Central memory CD8-positive, alpha-beta T cell (primary cell): ENCODE measurements at regions not wholly inside any gene's neighbourhood (a gene's known extent, or its start where the extent isn't known, plus 50 kb on each side); places are given as distances from the start of the nearest gene placed in this dataset.

ENCODE experiments used
- ATAC-seq: fragments of 150-1000 bp; cut with Tn5 transposase; replicated peaks from 2 replicates; pipeline ENCODE4 v1.10.0; 2022; ENCODE audit warnings: mild to moderate bottlenecking, moderate FRiP score, moderate number of reproducible peaks; ENCODE audit not compliant: poor library complexity, severe bottlenecking; ENCODE audit errors: extremely low read depth
- DNase-seq, 2 donors: peaks; one replicate each; pipeline ENCODE4 v3.0.0; 2021; ENCODE audit warnings: low spot score in 2 of 2
- H3K27ac Mint-ChIP-seq: one replicate; pipeline ENCODE4 v1.8.0; 2022; ENCODE audit warnings: low read depth, mild to moderate bottlenecking, moderate library complexity, mixed read lengths
- H3K27me3 Mint-ChIP-seq: one replicate; pipeline ENCODE4 v1.8.0; 2022; ENCODE audit warnings: mixed read lengths
- H3K36me3 Mint-ChIP-seq: one replicate; pipeline ENCODE4 v1.8.0; 2022; ENCODE audit warnings: mild to moderate bottlenecking, moderate library complexity, mixed read lengths; ENCODE audit not compliant: insufficient read depth
- H3K4me1 Mint-ChIP-seq: one replicate; pipeline ENCODE4 v1.8.0; 2022; ENCODE audit warnings: mixed read lengths
- H3K4me3 Mint-ChIP-seq: one replicate; pipeline ENCODE4 v1.8.0; 2022; ENCODE audit warnings: mild to moderate bottlenecking, moderate library complexity, mixed read lengths
- H3K9me3 Mint-ChIP-seq: one replicate; pipeline ENCODE4 v1.8.0; 2022; ENCODE audit warnings: mixed read lengths

GRCh38 chr7:115123441-115123840, 201.5 kb downstream of the MDFIC start:
- DNase-seq: no peak
- ATAC-seq: no peak
- Mint-ChIP-seq H3K9me3 (no peaks in the 10 kb centered on the region), H3K27ac (no peak overlapping the region), H3K27me3 (peaks cover 12% of the 10 kb centered on the region), H3K36me3 (no peaks in the 10 kb centered on the region), H3K4me1 (no peaks in the 10 kb centered on the region), H3K4me3 (no peak overlapping the region)

- DNase-seq (no peak), ATAC-seq (no peak)
- H3K4me1 Mint-ChIP-seq: no peaks in the 10 kb centered on the region
- H3K9me3 Mint-ChIP-seq: no peaks in the 10 kb centered on the region
- no peak overlapping the region for H3K4me3 Mint-ChIP-seq
- peaks cover 6% of the 10 kb centered on the region for H3K27me3 Mint-ChIP-seq
- no peak overlapping the region for H3K27ac Mint-ChIP-seq
- no peaks in the 10 kb centered on the region for H3K36me3 Mint-ChIP-seq
Measured at GRCh38 chr7:115122388-115122787, 200.5 kb downstream of the MDFIC start.

GRCh38 chr7:115117748-115118147, 195.9 kb downstream of the MDFIC start:
- ATAC-seq (no peak), DNase-seq (no peak)
- Mint-ChIP-seq H3K4me1 (no peaks in the 10 kb centered on the region), H3K36me3 (no peaks in the 10 kb centered on the region), H3K27ac (no peak overlapping the region), H3K27me3 (peaks cover 10% of the 10 kb centered on the region), H3K9me3 (no peaks in the 10 kb centered on the region), H3K4me3 (no peak overlapping the region)

- no peak for ATAC-seq
- H3K27me3 Mint-ChIP-seq: peaks cover 10% of the 10 kb centered on the region
- H3K27ac Mint-ChIP-seq: no peak overlapping the region
- no peak for DNase-seq
- no peaks in the 10 kb centered on the region for H3K36me3 Mint-ChIP-seq
- H3K4me3 Mint-ChIP-seq: no peak overlapping the region
- no peaks in the 10 kb centered on the region for H3K9me3 Mint-ChIP-seq
- H3K4me1 Mint-ChIP-seq: no peaks in the 10 kb centered on the region
Measured at GRCh38 chr7:115116773-115117715, 195.2 kb downstream of the MDFIC start.

- Mint-ChIP-seq H3K4me3 (no peak overlapping the region), H3K9me3 (no peaks in the 10 kb centered on the region), H3K27ac (no peak overlapping the region)
Measured at GRCh38 chr7:115113776-115114175, 191.9 kb downstream of the MDFIC start.

GRCh38 chr7:115113131-115113530, 191.2 kb downstream of the MDFIC start:
- no peaks in the 10 kb centered on the region for H3K4me1 Mint-ChIP-seq
- H3K9me3 Mint-ChIP-seq: no peaks in the 10 kb centered on the region
- no peak overlapping the region for H3K4me3 Mint-ChIP-seq
- no peak for ATAC-seq
- no peak for DNase-seq
- H3K27me3 Mint-ChIP-seq: peaks cover 10% of the 10 kb centered on the region
- H3K27ac Mint-ChIP-seq: no peak overlapping the region
- H3K36me3 Mint-ChIP-seq: no peaks in the 10 kb centered on the region

More at GRCh38 chr7:115113776-115114175, 191.9 kb downstream of the MDFIC start:
- peaks cover 10% of the 10 kb centered on the region for H3K27me3 Mint-ChIP-seq
- no peaks in the 10 kb centered on the region for H3K36me3 Mint-ChIP-seq
- DNase-seq (no peak), ATAC-seq (no peak)
- H3K4me1 Mint-ChIP-seq: no peaks in the 10 kb centered on the region

GRCh38 chr7:115110523-115110922, 188.6 kb downstream of the MDFIC start:
- no peak for ATAC-seq
- Mint-ChIP-seq H3K4me1 (no peaks in the 10 kb centered on the region), H3K36me3 (no peaks in the 10 kb centered on the region), H3K27me3 (no peaks in the 10 kb centered on the region), H3K9me3 (no peaks in the 10 kb centered on the region), H3K4me3 (no peak overlapping the region), H3K27ac (no peak overlapping the region)
- no peak for DNase-seq

- Mint-ChIP-seq H3K36me3 (no peaks in the 10 kb centered on the region), H3K4me1 (no peaks in the 10 kb centered on the region), H3K27ac (no peak overlapping the region), H3K27me3 (no peaks in the 10 kb centered on the region), H3K4me3 (no peak overlapping the region), H3K9me3 (no peaks in the 10 kb centered on the region)
- DNase-seq (no peak), ATAC-seq (no peak)
Measured at GRCh38 chr7:115106316-115106715, 184.4 kb downstream of the MDFIC start.

- no peak overlapping the region for H3K4me3 Mint-ChIP-seq
- no peaks in the 10 kb centered on the region for H3K36me3 Mint-ChIP-seq
- no peaks in the 10 kb centered on the region for H3K9me3 Mint-ChIP-seq
- ATAC-seq (no peak), DNase-seq (no peak)
- H3K4me1 Mint-ChIP-seq: no peaks in the 10 kb centered on the region
- no peaks in the 10 kb centered on the region for H3K27me3 Mint-ChIP-seq
- H3K27ac Mint-ChIP-seq: no peak overlapping the region
Measured at GRCh38 chr7:115102738-115103137, 180.8 kb downstream of the MDFIC start.

GRCh38 chr7:115101199-115101598, 179.3 kb downstream of the MDFIC start:
- no peak overlapping the region for H3K27ac Mint-ChIP-seq
- H3K36me3 Mint-ChIP-seq: no peaks in the 10 kb centered on the region
- no peaks in the 10 kb centered on the region for H3K9me3 Mint-ChIP-seq
- no peak overlapping the region for H3K4me3 Mint-ChIP-seq
- ATAC-seq (no peak), DNase-seq (no peak)
- H3K27me3 Mint-ChIP-seq: no peaks in the 10 kb centered on the region
- H3K4me1 Mint-ChIP-seq: no peaks in the 10 kb centered on the region

- no peak for ATAC-seq
- Mint-ChIP-seq H3K4me1 (no peaks in the 10 kb centered on the region), H3K27ac (no peak overlapping the region), H3K27me3 (no peaks in the 10 kb centered on the region), H3K4me3 (no peak overlapping the region), H3K36me3 (no peaks in the 10 kb centered on the region), H3K9me3 (no peaks in the 10 kb centered on the region)
- no peak for DNase-seq
Measured at GRCh38 chr7:115099906-115100305, 178.0 kb downstream of the MDFIC start.

GRCh38 chr7:115097175-115097671, 175.3 kb downstream of the MDFIC start:
- no peaks in the 10 kb centered on the region for H3K36me3 Mint-ChIP-seq
- H3K4me3 Mint-ChIP-seq: no peak overlapping the region
- ATAC-seq: no peak
- no peaks in the 10 kb centered on the region for H3K9me3 Mint-ChIP-seq
- H3K4me1 Mint-ChIP-seq: no peaks in the 10 kb centered on the region
- DNase-seq: no peak
- H3K27ac Mint-ChIP-seq: no peak overlapping the region
- H3K27me3 Mint-ChIP-seq: peaks cover 9% of the 10 kb centered on the region

- ATAC-seq: no peak
- H3K27me3 Mint-ChIP-seq: peaks cover 9% of the 10 kb centered on the region
- H3K27ac Mint-ChIP-seq: no peak overlapping the region
- no peaks in the 10 kb centered on the region for H3K4me1 Mint-ChIP-seq
- no peak overlapping the region for H3K4me3 Mint-ChIP-seq
- no peaks in the 10 kb centered on the region for H3K9me3 Mint-ChIP-seq
- no peak for DNase-seq
- no peaks in the 10 kb centered on the region for H3K36me3 Mint-ChIP-seq
Measured at GRCh38 chr7:115096262-115096661, 174.4 kb downstream of the MDFIC start.
